NCI-H774 (cell line): ENCODE measurements at regions not wholly inside any gene's neighbourhood (a gene's known extent, or its start where the extent isn't known, plus 50 kb on each side); places are given as distances from the start of the nearest gene placed in this dataset.
"Not testable (repeated sequence)": the region's sequence is repeated elsewhere in the genome, so short reads cannot be mapped to it uniquely, and the experiment has no call there.

Experiments
- DNase-seq: peaks from one replicate; lab custom pipeline; 2025; lab: John Stamatoyannopoulos, UW

- not testable (repeated sequence) for DNase-seq
These were observed 89.5 kb upstream of the MXRA5 start for GRCh38 chrX:3435916-3436315.

GRCh38 chrX:3435057-3435456, 88.6 kb upstream of the MXRA5 start:
- DNase-seq, result no peak

GRCh38 chrX:3428792-3429191, 82.3 kb upstream of the MXRA5 start:
- no peak for DNase-seq

GRCh38 chrX:3426552-3426951, 80.1 kb upstream of the MXRA5 start:
- DNase-seq, result no peak

- DNase-seq, result no peak
These were observed 78.6 kb upstream of the MXRA5 start for GRCh38 chrX:3425031-3425430.

GRCh38 chrX:3420316-3420715, 73.9 kb upstream of the MXRA5 start:
- DNase-seq, result no peak

- DNase-seq, result no peak
These were observed 68.6 kb upstream of the MXRA5 start for GRCh38 chrX:3415011-3415410.

- DNase-seq, result not testable (repeated sequence)
These were observed 65.2 kb upstream of the MXRA5 start for GRCh38 chrX:3411626-3412025.

- DNase-seq, result not testable (repeated sequence)
These were observed 63.5 kb upstream of the MXRA5 start for GRCh38 chrX:3409936-3410335.

GRCh38 chrX:3407781-3408180, 61.3 kb upstream of the MXRA5 start:
- no peak for DNase-seq

- DNase-seq, result no peak
These were observed 60.7 kb upstream of the MXRA5 start for GRCh38 chrX:3407121-3407520.

- DNase-seq, result no peak
These were observed 57.3 kb upstream of the MXRA5 start for GRCh38 chrX:3403748-3404147.
